Activated T-cell treated with anti-CD3 and anti-CD28 coated beads for 1 hour (primary cell): ENCODE measurements at regions not wholly inside any gene's neighbourhood (a gene's known extent, or its start where the extent isn't known, plus 50 kb on each side); places are given as distances from the start of the nearest gene placed in this dataset.

Experiments
- DNase-seq: peaks from one replicate; pipeline ENCODE4 v3.0.0-alpha.2; 2020; ENCODE audit warnings: low read depth

- no peak for DNase-seq
These were observed 258.2 kb upstream of the TNRC6C start for GRCh38 chr17:77700165-77700881.

GRCh38 chr17:77701996-77702395 is 256.5 kb upstream of the TNRC6C start:
- DNase-seq: no peak

GRCh38 chr17:77704048-77704815 is 254.3 kb upstream of the TNRC6C start:
- no peak for DNase-seq

GRCh38 chr17:77706938-77707337 is 251.6 kb upstream of the TNRC6C start:
- DNase-seq: no peak

GRCh38 chr17:77707546-77707945 is 251.0 kb upstream of the TNRC6C start:
- no peak for DNase-seq

GRCh38 chr17:77708049-77708448 is 250.5 kb upstream of the TNRC6C start:
- no peak for DNase-seq

GRCh38 chr17:77708936-77709335 is 249.6 kb upstream of the TNRC6C start:
- no peak for DNase-seq

GRCh38 chr17:77709594-77709993 is 248.9 kb upstream of the TNRC6C start:
- DNase-seq: no peak

GRCh38 chr17:77712578-77712977 is 245.9 kb upstream of the TNRC6C start:
- no peak for DNase-seq

- no peak for DNase-seq
These were observed 242.1 kb upstream of the TNRC6C start for GRCh38 chr17:77716289-77716926.

- no peak for DNase-seq
These were observed 240.4 kb upstream of the TNRC6C start for GRCh38 chr17:77717941-77718668.

- no peak for DNase-seq
These were observed 239.9 kb upstream of the TNRC6C start for GRCh38 chr17:77718669-77718961.

GRCh38 chr17:77719806-77720205 is 238.7 kb upstream of the TNRC6C start:
- DNase-seq: no peak

- no peak for DNase-seq
These were observed 237.3 kb upstream of the TNRC6C start for GRCh38 chr17:77720946-77721845.

GRCh38 chr17:77721846-77722160 is 236.7 kb upstream of the TNRC6C start:
- DNase-seq: no peak

GRCh38 chr17:77722366-77722765 is 236.1 kb upstream of the TNRC6C start:
- no peak for DNase-seq

- DNase-seq: no peak
These were observed 235.2 kb upstream of the TNRC6C start for GRCh38 chr17:77723071-77723908.

GRCh38 chr17:77723909-77724875 is 234.3 kb upstream of the TNRC6C start:
- DNase-seq: no peak

- no peak for DNase-seq
These were observed 233.5 kb upstream of the TNRC6C start for GRCh38 chr17:77724876-77725615.
